ENCODE measurements at regions not wholly inside any gene's neighbourhood (a gene's known extent, or its start where the extent isn't known, plus 50 kb on each side); places are given as distances from the start of the nearest gene placed in this dataset.

DNA sequence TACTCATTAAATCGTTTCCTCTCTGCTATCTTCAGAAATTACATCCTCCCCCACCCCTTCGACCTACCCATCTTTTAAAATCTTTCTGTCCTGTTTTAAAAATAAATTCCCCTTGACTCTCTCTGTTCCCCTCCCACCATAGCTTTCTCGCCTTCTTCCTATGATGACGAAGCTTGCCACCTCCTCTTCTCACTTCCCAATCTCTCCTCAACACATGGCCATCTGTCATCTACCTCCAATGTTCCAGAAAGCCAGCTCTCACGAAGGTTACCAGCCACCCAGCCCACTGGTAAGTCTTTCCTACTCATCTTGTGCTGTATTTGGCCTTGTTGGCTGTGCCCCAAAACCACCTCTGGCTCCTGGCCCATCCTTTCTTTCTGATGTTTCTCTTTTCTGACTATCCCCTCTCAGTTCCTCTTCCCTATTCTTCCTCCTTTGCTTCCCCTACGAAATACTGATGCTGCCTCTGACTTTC, 346.3 kb downstream of the ENC1 start:
- no peak for ATAC-seq
- DNase-seq, result no peak
- intact Hi-C loops (cut with DNase I, micrococcal nuclease), result no loop called here

DNA sequence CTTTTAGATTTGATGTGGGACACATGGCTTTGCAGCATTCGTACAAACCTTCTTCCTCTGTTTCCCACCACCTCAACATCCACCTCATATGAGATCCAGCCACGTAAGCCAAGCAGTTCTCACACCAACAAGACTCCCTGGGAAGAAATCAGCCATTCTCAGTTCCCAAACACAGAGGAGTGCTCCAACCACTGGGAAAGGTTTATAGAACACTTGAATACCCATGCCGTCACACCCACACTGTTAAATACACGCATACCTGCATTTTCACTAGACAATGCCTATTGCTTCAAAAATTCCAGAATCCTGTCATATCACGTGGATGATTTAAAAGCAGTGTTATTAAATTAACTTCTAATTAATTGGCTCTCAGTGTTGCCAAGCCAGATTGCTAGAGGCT, 347.3 kb downstream of the ENC1 start:
- ATAC-seq (no peak), DNase-seq (no peak)
- intact Hi-C loops (cut with DNase I, micrococcal nuclease), result no loop called here

DNA sequence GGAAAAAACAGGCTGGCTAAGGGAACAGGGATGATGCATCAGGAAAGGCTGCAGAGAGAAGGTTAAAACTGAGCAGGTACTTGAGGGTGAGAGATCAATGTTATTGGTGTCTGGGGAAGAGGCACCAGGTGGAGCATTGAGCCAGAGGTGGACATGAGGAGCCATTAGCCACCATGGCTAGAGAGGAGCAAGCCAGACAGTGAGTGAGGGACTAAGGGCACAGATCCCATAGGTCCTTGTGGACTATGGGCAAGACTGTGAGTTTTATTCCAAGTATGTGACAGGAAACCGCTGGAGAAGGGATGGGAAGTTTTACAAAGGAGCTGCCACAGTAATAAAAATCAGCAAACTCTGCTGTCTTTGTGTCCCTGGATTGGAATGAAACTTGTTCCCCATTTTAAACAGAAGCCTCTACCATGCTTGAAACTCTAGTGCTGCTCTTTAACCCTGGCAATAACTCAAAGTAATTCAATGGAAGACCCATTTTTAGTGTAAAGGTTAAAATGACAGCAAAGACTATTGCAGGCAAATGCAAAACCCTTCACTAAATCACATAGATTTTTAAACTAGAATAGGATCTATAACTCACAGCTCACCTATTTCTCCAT, 349.8 kb downstream of the ENC1 start:
- intact Hi-C loops (cut with DNase I, micrococcal nuclease), result no loop called here
- peak; percentile 64 for ATAC-seq
- no peak for DNase-seq

GRCh38 chr5:74289691-74290090, 350.8 kb downstream of the ENC1 start:
- intact Hi-C loops (cut with DNase I, micrococcal nuclease), result no loop called here
- ATAC-seq, result no peak

GRCh38 chr5:74289238-74289637, 351.3 kb downstream of the ENC1 start:
- intact Hi-C loops (cut with DNase I, micrococcal nuclease), result no loop called here
- ATAC-seq (no peak), DNase-seq (no peak)

More at GRCh38 chr5:74289691-74290090, 350.8 kb downstream of the ENC1 start:
- DNase-seq, result no peak

GRCh38 chr5:74288448-74289108, 351.9 kb downstream of the ENC1 start:
- DNase-seq (no peak), ATAC-seq (no peak)
- intact Hi-C loops (cut with DNase I, micrococcal nuclease), result no loop called here

DNA sequence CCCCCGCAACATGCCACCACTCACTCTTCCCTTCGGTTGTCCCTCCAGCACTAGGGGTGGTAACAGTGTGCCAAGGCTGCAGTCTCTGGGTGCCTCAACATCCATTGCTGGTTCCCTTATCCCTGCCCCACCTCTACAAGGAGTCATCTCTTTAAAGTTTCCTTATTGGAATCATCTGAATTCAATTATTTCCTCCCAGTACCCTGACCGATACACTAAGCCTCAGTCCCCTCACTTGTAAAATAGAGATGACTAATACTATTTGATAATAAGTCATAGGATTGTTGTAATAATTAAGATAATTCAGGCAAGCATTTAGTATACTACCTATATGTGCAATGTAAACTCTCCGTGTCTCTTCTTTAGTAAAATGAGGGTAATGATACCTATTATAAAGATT, 352.5 kb downstream of the ENC1 start:
- ATAC-seq (no peak), DNase-seq (no peak)
- intact Hi-C loops (cut with DNase I, micrococcal nuclease), result no loop called here

- no peak for DNase-seq
- no peak for ATAC-seq
- intact Hi-C loops (cut with DNase I, micrococcal nuclease), result no loop called here
Measured at GRCh38 chr5:74286734-74287695, 353.5 kb downstream of the ENC1 start.

- intact Hi-C loops (cut with DNase I, micrococcal nuclease), result no loop called here
- no peak for DNase-seq
- ATAC-seq, result no peak
Measured at GRCh38 chr5:74285675-74286280, 354.8 kb downstream of the ENC1 start.

DNA sequence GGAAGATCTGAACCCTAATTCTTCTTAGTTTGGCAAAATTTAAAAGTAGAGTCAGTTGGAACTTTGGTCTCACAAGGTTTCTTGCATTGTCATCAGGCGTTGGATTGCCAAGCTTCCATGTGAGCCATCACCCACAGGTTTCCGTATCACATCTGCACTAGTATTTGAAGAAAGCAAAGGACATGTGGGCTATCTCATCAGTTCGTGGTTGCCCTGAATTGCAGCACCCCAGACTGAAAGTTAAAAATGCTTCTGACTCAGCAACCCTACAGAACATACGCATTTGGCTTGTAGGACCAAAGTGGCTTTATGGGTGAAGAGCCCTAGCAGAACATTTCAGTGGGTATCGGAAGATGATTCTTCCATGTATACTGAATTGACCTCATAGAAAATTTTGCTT, 358.0 kb downstream of the ENC1 start:
- DNase-seq (no peak), ATAC-seq (no peak)
- intact Hi-C loops (cut with DNase I, micrococcal nuclease), result no loop called here

DNA sequence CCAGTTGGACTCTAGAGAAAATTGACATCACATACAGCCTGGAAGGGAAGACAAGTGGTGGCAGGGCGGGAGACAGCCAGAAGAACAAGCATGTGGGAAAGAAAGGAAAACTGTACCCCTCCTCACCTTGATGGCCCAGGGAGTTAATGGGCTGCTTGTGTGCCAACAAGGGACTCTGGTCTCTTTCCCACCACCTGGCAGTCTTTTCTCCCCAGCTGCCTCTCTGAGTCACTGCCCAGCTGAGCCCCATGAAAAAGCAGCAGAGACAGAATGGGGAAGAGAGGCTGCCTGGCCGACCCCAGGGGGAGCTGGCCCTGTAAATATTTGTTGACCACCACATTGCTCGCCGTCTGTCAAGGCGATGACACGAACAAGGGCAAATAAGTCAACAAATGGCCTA, 359.4 kb downstream of the ENC1 start:
- no peak for ATAC-seq
- no peak for DNase-seq
- intact Hi-C loops (cut with DNase I, micrococcal nuclease), result no loop called here

DNA sequence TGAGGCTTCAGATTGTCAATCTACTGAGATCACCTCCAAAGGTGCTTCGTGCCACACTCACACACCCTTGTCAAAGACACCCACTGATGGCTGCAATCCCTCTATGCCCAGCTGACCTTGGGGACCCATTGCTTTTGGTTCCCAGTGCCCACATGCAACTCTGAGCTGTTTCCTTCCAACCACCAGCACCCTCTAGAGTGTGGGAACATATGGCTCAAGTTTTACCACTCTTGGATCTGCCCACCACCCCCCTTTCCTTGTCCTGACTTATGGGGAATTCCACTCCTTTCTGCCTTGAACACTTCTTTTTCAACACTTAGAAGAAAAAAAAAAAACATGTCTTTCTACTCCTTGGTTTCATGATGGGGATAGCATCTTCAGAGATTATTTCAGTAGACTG, 360.2 kb downstream of the ENC1 start:
- no peak for DNase-seq
- intact Hi-C loops (cut with DNase I, micrococcal nuclease), result no loop called here
- no peak for ATAC-seq

- ATAC-seq, result no peak
Measured at GRCh38 chr5:74279244-74279643, 361.3 kb downstream of the ENC1 start.

GRCh38 chr5:74277418-74277817, 363.1 kb downstream of the ENC1 start:
- intact Hi-C loops (cut with DNase I, micrococcal nuclease), result no loop called here
- DNase-seq (no peak), ATAC-seq (no peak)

More at GRCh38 chr5:74279244-74279643, 361.3 kb downstream of the ENC1 start:
- no peak for DNase-seq
- intact Hi-C loops (cut with DNase I, micrococcal nuclease), result no loop called here

- ATAC-seq (no peak), DNase-seq (no peak)
- intact Hi-C loops (cut with DNase I, micrococcal nuclease), result no loop called here
Measured at GRCh38 chr5:74275171-74275992, 365.1 kb downstream of the ENC1 start.

DNA sequence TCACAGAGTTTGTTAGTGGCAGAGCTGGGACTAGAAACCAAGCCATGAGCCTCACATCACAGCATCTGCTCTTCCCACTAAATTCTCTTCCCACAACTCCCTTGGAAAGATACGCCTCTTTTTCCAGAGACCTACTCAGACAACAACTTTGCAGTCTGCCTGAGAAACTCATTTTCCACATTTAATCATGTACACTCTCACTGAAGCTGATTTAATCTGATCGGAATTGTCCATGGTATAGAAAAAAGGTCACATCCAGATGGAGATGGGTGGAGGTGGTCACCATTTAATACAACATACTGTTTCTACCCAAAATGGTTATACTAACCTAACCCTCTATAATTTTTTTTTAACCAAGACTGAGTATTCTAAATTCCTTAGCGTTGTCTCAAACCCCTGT, 366.2 kb downstream of the ENC1 start:
- ATAC-seq, result no peak
- intact Hi-C loops (cut with DNase I, micrococcal nuclease), result no loop called here
- no peak for DNase-seq

DNA sequence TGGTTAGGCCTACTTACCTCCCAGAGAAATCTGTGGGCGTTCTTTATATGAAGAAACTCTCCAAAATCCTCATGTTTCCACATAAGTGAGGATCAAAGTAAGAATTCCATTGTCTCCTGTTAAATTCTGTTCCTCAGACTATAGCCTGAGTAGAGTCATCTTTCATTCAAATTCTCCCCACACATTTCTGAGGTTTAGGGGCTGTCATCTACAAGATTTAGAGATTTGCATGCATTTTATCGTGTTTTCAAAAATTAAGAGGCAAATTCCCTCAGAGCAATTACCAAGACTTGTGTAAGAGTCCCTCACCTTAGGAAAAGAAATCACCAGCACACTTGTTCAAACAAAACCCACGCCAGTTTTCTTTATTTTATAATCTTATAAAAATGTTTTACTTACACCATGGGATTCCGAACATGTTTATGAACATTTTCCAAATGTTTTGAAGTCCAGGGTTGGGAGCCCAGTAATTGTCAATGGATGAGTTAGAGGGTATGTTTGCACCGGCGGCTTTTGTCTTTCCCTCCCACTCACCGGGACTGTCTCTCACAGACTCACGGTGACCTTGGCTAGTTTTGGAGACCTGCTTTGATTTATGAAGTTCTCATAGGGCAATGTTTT, 367.6 kb downstream of the ENC1 start:
- DNase-seq, result no peak
- intact Hi-C loops (cut with DNase I, micrococcal nuclease), result no loop called here
- ATAC-seq, result no peak

Measured in left colon (tissue), 2 donors.